Left forelimb (tissue), 1 donor: ENCODE measurements at regions not wholly inside any gene's neighbourhood (a gene's known extent, or its start where the extent isn't known, plus 50 kb on each side); places are given as distances from the start of the nearest gene placed in this dataset.

Source experiments
- DNase-seq: peaks from one replicate; pipeline ENCODE4 v3.0.0-alpha.2; 2018; ENCODE audit warnings: low spot score

GRCh38 chr15:70347321-70348225, 249.9 kb upstream of the TLE3 start:
- no peak for DNase-seq

- DNase-seq = peak; percentile 40
These were observed 247.7 kb upstream of the TLE3 start for GRCh38 chr15:70345251-70346019.

GRCh38 chr15:70344666-70345065, 246.9 kb upstream of the TLE3 start:
- peak; percentile 31 for DNase-seq

- peak; percentile 33 for DNase-seq
These were observed 246.4 kb upstream of the TLE3 start for GRCh38 chr15:70343961-70344621.

- DNase-seq = peak; percentile 23
These were observed 245.1 kb upstream of the TLE3 start for GRCh38 chr15:70342554-70343548.

GRCh38 chr15:70342141-70342540, 244.4 kb upstream of the TLE3 start:
- DNase-seq = peak; percentile 42

- peak; percentile 37 for DNase-seq
These were observed 243.8 kb upstream of the TLE3 start for GRCh38 chr15:70341566-70341965.

GRCh38 chr15:70340494-70340870, 242.8 kb upstream of the TLE3 start:
- no peak for DNase-seq

- peak; percentile 59 for DNase-seq
These were observed 242.1 kb upstream of the TLE3 start for GRCh38 chr15:70339571-70340493.

- peak; percentile 64 for DNase-seq
These were observed 239.8 kb upstream of the TLE3 start for GRCh38 chr15:70337277-70338186.

- DNase-seq = no peak
These were observed 238.8 kb upstream of the TLE3 start for GRCh38 chr15:70336425-70337009.

GRCh38 chr15:70334286-70334685, 236.6 kb upstream of the TLE3 start:
- no peak for DNase-seq

- peak; percentile 47 for DNase-seq
These were observed 231.5 kb upstream of the TLE3 start for GRCh38 chr15:70329179-70329578.

GRCh38 chr15:70328679-70329115, 231.0 kb upstream of the TLE3 start:
- DNase-seq = peak; percentile 55

GRCh38 chr15:70327856-70328678, 230.3 kb upstream of the TLE3 start:
- DNase-seq = peak; percentile 86

GRCh38 chr15:70327328-70327855, 229.7 kb upstream of the TLE3 start:
- DNase-seq = no peak
